ENCODE measurements at regions not wholly inside any gene's neighbourhood (a gene's known extent, or its start where the extent isn't known, plus 50 kb on each side); places are given as distances from the start of the nearest gene placed in this dataset.

- no peak for TF ChIP-seq CTCF (IDR thresholded peaks at IDR 0.05)
- TF ChIP-seq POLR2A (IDR thresholded peaks at IDR 0.05) = no peak
Observed at GRCh38 chr13:46951516-46951915, 54.7 kb upstream of the HTR2A start.

Measured in adrenal gland (tissue), 5 donors.